ENCODE measurements at regions not wholly inside any gene's neighbourhood (a gene's known extent, or its start where the extent isn't known, plus 50 kb on each side); places are given as distances from the start of the nearest gene placed in this dataset.

DNA sequence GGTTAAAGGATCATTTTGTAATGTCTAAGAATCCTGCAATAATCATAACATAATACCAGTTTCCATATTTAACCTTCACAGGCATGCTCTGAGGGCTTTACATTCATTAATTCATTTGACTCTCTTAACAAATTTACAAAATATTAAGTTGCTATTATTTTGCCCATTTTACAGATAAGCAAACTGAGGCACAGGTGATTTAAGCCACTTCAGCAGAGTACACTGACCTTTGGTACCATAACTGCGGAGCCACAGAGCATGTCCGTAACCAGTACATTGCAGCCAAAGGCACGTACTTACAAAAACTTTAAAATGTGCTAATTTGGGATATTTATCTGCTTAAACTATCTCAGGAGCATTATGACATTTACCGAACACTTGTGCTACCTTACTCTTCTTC is 169.4 kb upstream of the MYO16 start:
- TF ChIP-seq, protein P1, sequence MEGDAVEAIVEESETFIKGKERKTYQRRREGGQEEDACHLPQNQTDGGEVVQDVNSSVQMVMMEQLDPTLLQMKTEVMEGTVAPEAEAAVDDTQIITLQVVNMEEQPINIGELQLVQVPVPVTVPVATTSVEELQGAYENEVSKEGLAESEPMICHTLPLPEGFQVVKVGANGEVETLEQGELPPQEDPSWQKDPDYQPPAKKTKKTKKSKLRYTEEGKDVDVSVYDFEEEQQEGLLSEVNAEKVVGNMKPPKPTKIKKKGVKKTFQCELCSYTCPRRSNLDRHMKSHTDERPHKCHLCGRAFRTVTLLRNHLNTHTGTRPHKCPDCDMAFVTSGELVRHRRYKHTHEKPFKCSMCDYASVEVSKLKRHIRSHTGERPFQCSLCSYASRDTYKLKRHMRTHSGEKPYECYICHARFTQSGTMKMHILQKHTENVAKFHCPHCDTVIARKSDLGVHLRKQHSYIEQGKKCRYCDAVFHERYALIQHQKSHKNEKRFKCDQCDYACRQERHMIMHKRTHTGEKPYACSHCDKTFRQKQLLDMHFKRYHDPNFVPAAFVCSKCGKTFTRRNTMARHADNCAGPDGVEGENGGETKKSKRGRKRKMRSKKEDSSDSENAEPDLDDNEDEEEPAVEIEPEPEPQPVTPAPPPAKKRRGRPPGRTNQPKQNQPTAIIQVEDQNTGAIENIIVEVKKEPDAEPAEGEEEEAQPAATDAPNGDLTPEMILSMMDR (IDR thresholded peaks at IDR 0.05), result no peak
- no peak for TF ChIP-seq EP300 (IDR thresholded peaks at IDR 0.05)

Measured in sigmoid colon (tissue), 4 donors.